ENCODE measurements at regions not wholly inside any gene's neighbourhood (a gene's known extent, or its start where the extent isn't known, plus 50 kb on each side); places are given as distances from the start of the nearest gene placed in this dataset.

DNA sequence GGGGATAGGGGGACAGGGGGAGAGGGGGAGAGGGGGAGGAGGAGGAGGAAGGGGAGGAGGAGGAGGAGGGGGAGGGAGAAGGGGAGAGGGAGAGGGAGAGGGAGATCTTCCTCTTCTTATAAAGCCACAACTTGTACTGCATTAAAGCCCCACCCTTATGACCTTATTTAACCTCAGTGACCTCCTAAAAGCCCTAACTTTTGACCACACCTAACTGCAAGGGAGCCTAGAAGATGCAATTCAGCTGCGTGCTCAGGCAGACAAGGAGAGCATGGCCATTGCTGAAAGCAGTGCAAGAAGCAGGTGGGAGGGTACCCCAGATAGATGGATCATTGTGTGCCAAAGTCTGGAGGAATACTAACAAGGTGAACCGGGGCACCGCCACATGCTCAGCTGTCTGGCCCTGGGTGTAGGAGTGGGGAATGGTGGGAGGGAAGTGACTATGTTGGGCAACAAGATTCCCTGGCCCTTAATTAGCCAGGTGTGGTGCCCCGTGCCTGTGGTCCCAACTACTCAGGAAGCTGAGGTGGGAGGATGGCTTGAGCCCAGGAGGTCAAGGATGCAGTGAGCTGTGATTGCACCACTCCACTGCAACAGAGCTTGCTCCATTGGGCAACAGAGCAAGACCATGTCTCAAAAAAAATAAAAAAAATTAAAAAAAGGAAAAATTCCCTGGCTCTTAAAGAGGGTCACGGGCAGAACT, 125.4 kb upstream of the BOD1 start:
- no peak for DNase-seq (ENCODE audit: low read depth)

DNA sequence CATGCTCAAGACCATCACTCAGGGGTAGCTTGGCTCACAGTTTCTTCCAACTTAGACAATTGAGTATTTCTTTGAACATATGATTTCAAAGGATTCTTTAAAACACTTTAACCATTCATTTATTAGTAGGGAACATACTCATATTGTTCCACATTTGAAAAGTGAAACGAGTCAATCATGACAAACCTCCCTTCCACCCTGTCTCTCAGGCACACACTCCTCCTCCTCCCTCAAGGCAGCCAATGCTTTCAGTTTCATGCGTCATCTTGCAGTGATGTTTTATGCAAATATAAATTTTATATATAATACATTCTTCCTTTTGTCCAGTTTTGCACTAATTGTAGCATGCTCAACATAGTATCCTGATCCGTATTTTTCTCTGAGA, 126.0 kb upstream of the BOD1 start:
- no peak for DNase-seq (ENCODE audit: low read depth)

DNA sequence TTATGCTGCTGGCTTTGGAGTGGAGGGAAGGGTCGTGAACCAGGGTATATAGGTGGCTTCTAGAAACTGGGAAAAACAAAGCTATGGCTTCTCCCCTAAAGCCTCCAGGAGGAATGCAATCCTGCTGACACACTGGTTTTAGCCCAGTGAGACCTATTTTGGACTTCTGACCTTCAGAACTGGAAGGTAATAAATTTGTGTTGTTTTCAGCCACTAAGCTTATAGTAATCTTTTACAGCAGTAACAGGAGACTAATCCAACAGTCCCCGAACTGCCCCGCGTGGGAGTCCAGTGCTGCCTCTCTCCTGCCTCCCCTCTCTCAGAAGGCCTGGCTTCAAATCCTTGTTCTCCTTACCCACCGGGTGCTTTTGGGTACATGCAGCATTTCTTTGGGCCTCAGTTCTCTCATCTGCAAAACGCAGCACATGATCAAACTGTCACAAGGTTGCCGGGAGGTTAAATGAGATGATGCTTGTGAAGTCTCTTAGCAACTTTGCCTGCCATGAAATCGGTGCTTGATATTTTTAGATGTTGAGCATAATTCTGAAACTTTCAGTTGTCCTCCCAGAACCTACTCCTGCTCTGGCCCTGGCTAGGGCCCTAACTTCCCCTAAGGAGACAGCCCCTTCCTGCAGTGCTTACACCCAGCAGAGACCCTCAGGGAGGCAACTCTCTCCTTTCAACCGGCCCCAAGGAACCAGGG, 127.3 kb upstream of the BOD1 start:
- DNase-seq (ENCODE audit: low read depth) = no peak

DNA sequence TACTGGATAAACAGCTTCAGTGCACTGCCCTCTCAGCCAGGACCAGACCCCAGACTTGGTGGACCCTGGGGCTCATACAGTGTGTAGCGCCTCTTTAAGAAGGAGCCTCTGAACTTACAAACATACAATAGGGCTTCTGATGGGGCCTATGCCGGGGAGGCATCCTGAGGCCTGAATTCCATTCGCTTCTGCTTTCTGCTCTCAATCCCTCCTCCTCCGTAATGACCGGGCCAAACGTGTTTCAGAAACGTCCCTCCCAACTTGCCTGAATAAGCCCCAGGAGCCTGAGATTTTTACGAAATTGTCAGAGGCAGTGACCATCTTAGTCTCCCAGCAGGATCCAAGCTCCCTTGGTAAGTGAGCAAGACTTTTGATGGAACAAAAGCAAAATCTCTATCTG, 128.1 kb upstream of the BOD1 start:
- DNase-seq (ENCODE audit: low read depth) = no peak

GRCh38 chr5:173745123-173745522, 128.7 kb upstream of the BOD1 start:
- no peak for DNase-seq (ENCODE audit: low read depth)

GRCh38 chr5:173745557-173745956, 129.1 kb upstream of the BOD1 start:
- DNase-seq (ENCODE audit: low read depth) = no peak

DNA sequence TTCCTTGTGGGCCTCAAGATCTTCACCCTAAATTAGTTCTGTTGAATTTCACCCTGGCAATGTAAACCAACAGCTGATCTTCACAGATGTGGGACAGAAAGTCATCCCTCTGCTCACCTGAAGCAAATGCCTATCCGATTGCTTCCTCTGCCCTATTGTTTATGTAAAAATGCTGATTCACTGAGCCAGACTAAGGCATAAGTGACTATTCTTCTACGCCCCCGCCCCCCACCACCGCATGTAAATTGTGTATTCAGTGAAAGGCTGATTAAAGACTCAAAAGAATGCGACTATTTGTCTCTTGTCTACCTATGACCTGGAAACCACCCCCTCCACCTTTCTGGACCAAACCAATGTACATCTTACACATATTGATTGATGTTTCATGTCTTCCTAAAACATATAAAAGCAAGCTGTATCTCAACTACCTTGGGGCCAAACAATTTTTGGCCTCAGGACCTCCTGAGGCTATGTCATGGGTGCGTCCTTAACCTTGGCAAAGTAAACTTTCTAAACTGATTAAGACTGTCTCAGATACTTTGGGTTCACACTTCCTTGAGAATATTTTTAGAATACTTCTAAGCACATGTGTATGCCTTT, 129.7 kb upstream of the BOD1 start:
- DNase-seq (ENCODE audit: low read depth) = no peak

DNA sequence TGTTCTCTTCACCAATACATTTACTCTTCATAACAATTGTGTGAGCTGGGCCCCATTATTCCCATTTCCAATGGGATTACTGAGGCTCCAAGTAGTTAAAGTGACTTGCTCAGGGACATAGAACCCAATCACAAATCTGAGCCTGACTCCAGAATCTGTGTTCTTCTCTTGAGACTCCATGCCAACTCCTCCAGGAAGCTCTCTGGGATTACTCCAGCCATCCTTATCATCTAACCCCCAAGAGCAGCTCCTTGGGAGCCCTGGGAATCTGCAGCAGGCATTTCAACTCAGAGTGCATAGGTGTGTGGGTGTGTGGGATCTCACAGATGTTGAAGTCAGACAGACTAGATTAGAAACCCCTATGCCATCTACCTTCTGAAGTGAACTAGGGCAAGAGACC, 131.4 kb upstream of the BOD1 start:
- no peak for DNase-seq (ENCODE audit: low read depth)

DNA sequence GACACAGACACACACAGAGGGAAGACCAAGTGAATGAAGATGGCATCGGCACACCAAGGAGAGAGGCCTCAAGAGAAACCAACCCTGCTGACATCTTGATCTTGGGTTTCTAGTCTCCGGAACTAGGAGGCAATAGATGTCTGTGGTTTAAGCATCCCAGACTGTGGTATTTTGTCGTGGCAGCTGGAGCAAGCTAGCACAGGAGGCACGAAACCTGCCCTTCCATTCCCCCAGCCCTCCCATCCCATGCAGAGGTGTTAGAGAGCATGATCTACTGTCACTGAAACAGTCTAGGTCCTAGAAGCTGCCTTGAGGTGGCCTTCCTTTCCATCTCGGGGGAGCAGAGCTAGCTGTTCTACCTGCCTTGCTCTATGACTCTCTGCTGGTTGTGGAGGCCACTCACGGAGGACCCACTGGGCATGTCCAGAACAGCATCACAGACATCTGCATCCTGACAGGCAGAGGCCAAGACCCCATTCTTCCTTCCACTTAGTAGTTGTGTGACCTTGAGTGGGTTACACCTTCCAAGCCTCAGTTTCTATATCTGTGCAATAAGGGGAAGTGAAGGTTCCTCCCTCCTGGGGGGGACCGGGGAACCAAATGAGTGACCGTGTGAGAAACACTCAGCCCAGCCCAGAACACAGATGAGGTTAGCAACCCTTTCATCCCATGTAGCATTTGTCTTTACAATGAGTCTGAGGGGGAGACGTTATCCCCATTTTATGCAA, 134.3 kb upstream of the BOD1 start:
- no peak for DNase-seq (ENCODE audit: low read depth)

DNA sequence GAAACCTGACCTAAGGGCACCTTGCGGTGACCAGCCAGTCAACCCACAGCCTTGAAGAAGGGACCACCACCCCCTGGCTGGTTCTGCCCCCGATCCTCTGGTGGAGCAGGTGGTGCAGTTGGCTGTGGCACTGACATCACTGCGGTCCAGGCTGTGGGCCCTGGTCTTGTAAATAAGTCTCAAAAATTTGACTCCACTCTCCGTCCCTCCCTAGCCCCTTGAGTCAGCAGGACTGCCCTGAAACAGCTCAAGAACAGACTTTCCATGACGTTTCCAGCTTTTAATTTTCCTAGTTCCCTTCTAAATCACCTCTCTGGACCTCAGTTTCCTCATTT, 134.8 kb upstream of the BOD1 start:
- DNase-seq (ENCODE audit: low read depth) = no peak

DNA sequence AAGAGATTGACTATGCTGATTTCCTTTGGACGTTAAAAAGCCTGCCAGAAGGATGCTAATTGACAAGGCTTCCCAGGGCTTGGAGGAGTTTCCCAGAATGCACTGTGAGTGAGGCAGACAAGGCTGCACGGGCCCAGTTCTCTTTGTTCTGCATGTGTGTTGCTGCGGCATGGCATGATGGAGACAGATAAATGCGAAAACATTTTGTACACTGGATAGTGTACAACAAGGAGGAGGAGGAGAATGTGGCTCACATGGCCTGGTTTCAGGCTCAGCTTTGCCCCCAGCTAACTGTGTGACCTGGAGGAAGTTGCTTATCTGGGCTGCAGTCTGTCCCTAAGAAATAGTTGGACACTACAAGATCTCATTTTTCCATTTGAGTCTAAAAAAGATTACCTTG, 135.5 kb upstream of the CPEB4 start:
- no peak for DNase-seq (ENCODE audit: low read depth)

- DNase-seq (ENCODE audit: low read depth) = no peak
Observed at GRCh38 chr5:173753307-173754168, 134.6 kb upstream of the CPEB4 start.

- no peak for DNase-seq (ENCODE audit: low read depth)
Observed at GRCh38 chr5:173755319-173755718, 132.8 kb upstream of the CPEB4 start.

DNA sequence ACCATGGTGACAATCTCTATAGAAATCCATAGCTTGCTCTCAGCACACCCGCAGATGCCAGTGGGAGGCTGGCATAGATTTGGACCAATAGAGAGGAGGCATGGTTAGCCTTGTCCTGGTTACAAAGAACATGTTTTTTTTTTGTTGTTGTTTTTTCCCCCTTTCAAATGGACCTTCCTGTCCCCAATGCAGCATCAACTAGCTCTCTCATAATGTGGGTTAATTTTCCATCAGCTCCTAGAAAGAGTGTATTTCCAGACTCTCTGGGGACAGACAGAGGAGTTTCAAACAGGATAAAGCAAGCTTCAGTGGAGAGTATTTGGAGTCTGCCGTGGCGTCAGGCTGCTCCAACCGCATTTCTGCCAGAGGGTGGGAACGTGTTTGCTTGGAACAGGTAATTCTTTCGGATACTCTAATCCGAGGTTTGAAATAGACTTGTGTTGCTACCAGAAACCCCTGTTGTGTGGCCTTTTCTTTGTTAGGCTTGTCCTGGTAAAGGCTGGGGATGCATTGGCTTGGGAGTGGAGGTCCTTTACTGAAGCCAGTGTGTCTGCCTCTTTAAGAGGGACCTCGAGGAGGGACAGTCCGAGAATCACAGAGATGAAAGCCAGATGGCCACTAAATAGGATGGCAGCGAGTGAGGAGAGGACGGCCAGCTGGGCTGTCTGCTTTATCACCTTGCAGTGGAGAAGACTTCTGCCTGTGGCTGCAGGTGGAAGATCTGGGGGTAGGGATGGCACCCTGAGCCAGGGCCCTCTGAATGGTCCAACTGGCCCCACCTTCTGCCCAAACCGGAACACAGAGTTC, 130.5 kb upstream of the CPEB4 start:
- no peak for DNase-seq (ENCODE audit: low read depth)

- no peak for DNase-seq (ENCODE audit: low read depth)
Observed at GRCh38 chr5:173758676-173759075, 129.5 kb upstream of the CPEB4 start.

DNA sequence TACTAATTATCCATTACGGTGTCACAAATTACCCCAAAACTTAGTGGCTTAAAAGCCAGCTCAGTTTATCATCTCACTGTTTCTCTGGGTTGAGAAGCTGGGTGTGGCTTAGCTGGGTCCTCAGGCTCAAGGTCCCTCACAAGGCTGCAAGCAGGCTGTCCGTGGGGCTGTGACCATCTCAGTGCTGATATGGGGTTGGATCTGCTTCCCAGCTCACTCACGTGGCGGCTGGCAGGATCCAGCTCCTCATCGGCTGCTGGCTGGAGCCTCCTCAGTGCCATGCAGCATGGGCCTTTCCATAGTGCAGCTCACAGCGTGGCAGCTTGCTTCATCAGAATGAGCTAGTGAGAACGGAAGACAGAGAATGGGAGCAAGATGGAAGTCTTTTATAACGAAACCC, 128.5 kb upstream of the CPEB4 start:
- DNase-seq (ENCODE audit: low read depth) = no peak

- no peak for DNase-seq (ENCODE audit: low read depth)
Observed at GRCh38 chr5:173760461-173761177, 127.5 kb upstream of the CPEB4 start.

DNA sequence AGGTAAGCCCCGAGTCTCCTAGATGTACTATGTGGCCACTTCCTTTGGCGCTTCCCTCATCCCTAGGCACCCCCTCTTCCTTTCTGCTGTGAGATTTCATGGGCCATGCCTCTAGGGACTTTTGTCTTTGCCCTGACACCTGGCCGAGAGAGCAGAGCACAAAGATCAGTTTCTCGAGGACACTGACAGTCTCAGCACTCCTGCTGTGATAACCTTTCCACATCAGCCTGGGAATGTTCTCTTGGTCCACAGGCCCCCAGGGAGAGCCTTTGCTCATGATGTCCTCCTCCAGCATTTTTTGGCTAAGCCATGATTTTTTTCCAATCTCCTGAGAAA, 127.0 kb upstream of the CPEB4 start:
- no peak for DNase-seq (ENCODE audit: low read depth)

DNA sequence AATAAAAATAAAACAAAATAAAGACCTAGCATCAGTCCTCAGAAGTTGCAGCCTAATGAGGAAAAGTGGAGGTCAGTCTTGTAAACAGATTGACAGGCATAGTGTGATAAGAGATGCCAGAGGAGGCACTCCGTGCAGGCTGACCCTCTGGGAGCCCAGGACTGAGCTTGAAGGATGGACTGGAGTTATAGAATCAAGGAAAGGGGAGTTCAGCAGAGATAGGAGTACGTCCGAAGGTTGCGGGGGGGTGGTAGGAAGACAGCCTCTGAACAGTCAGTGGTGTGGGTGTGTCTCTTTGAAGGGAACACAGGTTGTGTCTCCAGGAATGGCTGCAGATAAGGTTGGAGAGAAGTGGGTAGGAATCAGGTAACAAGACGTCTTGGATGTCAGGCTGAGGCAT, 126.1 kb upstream of the CPEB4 start:
- DNase-seq (ENCODE audit: low read depth) = no peak

GRCh38 chr5:173762930-173763329, 125.2 kb upstream of the CPEB4 start:
- no peak for DNase-seq (ENCODE audit: low read depth)

DNA sequence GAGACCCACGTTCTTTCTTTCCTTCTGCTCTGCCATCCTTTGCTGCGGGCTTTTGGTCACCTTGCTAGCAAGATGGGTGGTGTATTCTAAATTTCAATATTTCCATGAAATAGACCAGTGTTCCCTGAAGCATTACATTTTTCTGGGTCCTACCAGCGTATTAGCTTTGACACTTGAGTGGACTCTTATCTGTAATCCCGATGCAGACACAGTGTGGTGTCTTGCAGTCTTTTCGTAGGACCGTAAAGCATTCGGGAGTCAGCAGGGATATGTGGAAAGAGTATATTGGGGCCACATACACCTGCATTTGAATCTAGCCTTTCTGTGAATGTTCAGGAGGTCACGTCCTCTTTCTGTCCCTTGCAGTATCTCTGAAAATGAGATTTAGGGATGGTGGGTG, 124.7 kb upstream of the CPEB4 start:
- no peak for DNase-seq (ENCODE audit: low read depth)
